EL (cell line): ENCODE measurements at regions not wholly inside any gene's neighbourhood (a gene's known extent, or its start where the extent isn't known, plus 50 kb on each side); places are given as distances from the start of the nearest gene placed in this dataset.

Experiments used
- DNase-seq: peaks from one replicate; pipeline ENCODE4 v3.0.0-alpha.2; 2016

DNA sequence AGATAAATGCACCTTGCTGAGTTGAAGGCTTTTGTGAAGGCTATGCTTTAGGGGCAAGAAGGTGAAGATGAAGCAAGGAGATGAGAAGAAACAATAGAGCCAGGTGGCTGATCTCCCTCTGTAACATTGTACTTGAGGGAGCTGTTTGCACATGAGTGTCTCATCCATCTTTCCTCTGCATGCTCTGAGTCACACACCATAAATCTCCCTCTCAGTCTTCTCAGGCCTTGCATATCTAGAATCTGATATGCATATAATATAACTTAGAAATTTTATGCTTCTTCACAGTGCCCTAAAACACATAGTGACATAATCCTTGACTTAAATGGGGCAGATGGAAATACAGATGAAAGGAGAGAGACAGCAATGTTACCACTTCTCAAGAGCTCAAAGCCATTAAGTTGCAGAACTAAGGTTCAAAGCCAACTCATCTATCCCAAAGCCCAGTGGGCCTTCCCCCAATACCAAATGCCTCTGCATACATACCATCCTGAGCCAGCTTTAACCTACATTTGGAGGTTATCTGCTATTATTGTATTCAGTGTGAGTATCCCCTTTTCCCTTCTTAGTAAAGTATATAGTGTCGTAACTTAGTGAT is 62.4 kb upstream of the STXBP5 start:
- peak; percentile 39 for DNase-seq

DNA sequence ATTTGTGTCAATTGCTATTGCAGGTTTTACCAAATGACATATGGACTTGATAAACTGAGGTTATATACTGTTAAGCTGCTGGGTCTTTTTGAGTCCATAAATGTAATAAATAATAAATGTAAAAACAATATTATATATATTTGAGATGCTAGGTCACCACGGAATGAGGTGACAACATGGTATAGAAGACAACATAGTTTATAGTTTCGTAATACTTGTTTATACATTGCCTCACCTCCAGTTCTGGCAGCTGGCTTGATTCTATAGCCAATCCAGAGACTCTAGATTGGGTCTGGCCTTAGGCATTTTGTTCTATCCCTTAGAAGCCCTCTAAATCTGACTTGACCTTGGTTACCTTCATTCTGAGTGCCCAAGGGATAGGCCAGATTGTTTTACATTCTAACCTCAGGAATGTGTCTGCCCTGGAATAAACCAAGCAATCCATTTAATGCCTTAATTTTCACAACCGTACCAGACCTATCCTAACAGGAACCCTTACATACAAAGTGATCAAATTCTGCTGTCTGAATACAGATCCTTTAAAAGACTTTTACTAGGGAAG is 61.5 kb upstream of the STXBP5 start:
- peak; percentile 9 for DNase-seq

DNA sequence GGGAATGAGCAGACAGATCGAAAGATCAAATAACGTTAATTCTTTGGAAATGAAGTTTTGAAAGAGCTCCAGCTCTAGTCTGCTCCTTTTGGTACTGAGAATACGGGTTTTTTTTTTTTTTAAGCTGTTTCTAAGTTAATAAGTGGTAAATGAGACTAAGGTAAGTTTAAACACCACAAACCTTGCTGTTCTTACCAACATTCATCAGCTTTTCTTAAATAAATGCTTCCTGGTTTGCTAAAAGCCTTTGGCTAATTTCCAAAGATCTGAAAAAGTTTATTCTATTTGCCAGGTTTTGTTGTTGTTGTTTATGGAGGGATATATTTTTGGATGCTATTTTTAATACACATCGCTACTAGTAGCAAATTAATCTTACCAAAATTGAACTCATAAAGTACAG is 55.1 kb upstream of the STXBP5 start:
- DNase-seq = no peak

DNA sequence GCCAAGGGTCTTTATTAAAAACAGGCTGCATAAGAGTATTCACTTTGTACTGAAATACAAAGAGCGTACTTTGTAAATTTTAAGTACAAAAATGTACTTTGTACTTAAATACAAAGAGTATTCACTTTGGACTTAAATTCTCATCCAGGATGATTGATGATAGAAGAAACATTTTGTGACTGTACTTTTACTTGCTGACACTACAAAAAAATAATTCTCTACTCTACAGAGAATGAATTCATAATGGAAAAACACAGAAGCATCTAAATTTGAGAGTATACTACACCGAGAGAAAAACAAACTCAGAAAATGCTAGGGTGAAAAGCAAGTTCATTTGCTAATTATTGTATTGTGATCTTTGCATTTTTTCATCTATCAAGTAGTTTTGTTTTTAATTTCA is 54.4 kb upstream of the STXBP5 start:
- DNase-seq = no peak

DNA sequence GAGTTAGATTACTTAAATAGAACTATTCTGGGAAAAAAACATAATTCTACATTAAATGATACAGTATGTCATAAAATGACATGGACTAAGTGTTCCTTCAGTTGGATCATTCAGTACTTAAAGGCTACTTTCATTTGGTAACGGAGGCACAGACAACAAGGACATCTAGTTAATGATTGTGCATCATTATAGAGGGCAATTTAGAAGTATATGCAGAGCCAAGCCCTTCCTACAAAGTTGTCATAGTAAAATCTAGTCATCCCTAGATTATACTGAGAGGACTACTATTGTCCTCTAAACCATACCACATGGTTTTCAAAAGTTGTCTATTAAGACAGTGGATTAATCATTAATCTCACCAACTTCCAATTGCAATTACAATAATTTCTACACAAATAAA is 53.9 kb upstream of the STXBP5 start:
- DNase-seq = no peak
